MCF 10A (cell line): ENCODE measurements at regions not wholly inside any gene's neighbourhood (a gene's known extent, or its start where the extent isn't known, plus 50 kb on each side); places are given as distances from the start of the nearest gene placed in this dataset.
"Not testable (repeated sequence)": the region's sequence is repeated elsewhere in the genome, so short reads cannot be mapped to it uniquely, and the experiment has no call there.

ENCODE experiments used
- BruUV-seq: library from RNA; stranded (reverse); fragments of 400-500 nt; replicated peaks from 2 replicates; lab custom pipeline; 2021; lab: Mats Ljungman, UMichigan
- CTCF ChIA-PET: fragments of 300-600 bp; sonication (Branson Sonifier 250); formaldehyde crosslinking; extraction: SDS; loops from one replicate; lab custom pipeline; 2021; ENCODE audit warnings: antibody characterized with exemption, inconsistent platforms; lab: Yijun Ruan, JAX
- POLR2A ChIA-PET: fragments of 300-600, 350-650 bp; sonication (Branson Sonifier 250); formaldehyde crosslinking; extraction: SDS; loops from one replicate; lab custom pipeline; 2020; ENCODE audit warnings: antibody characterized with exemption, inconsistent platforms; lab: Yijun Ruan, JAX
- DNase-seq: peaks from one replicate; pipeline ENCODE4 v3.0.0-alpha.2; 2018; ENCODE audit not compliant: unreplicated experiment
- H3K27ac Mint-ChIP-seq: one replicate; pipeline ENCODE4 v1.8.0; 2022; ENCODE audit warnings: mild to moderate bottlenecking, low read depth, mixed read lengths; ENCODE audit not compliant: unreplicated experiment
- H3K27me3 Mint-ChIP-seq: one replicate; pipeline ENCODE4 v1.8.0; 2022; ENCODE audit warnings: mixed read lengths; ENCODE audit not compliant: insufficient read depth, unreplicated experiment
- H3K36me3 Mint-ChIP-seq: one replicate; pipeline ENCODE4 v1.8.0; 2022; ENCODE audit warnings: mild to moderate bottlenecking, moderate library complexity, mixed read lengths; ENCODE audit not compliant: insufficient read depth, unreplicated experiment
- H3K4me1 Mint-ChIP-seq: one replicate; pipeline ENCODE4 v1.8.0; 2022; ENCODE audit warnings: mixed read lengths; ENCODE audit not compliant: insufficient read depth, unreplicated experiment
- H3K4me3 Mint-ChIP-seq: one replicate; pipeline ENCODE4 v1.8.0; 2022; ENCODE audit warnings: mild to moderate bottlenecking, moderate library complexity, mixed read lengths; ENCODE audit not compliant: unreplicated experiment
- H3K9me3 Mint-ChIP-seq: one replicate; pipeline ENCODE4 v1.8.0; 2022; ENCODE audit warnings: mixed read lengths; ENCODE audit not compliant: unreplicated experiment
- intact Hi-C: fragments of 100-400 bp; cut with micrococcal nuclease; formaldehyde crosslinking; loops from 2 replicates; pipeline ENCODE4 v1.14.1; 2022
- TF ChIP-seq, protein P1 (sequence below): fragments of 200-600 bp; IDR thresholded peaks from one replicate; pipeline ENCODE4 v1.8.0; 2022; ENCODE audit warnings: antibody characterized with exemption, mild to moderate bottlenecking; ENCODE audit not compliant: unreplicated experiment

DNA sequence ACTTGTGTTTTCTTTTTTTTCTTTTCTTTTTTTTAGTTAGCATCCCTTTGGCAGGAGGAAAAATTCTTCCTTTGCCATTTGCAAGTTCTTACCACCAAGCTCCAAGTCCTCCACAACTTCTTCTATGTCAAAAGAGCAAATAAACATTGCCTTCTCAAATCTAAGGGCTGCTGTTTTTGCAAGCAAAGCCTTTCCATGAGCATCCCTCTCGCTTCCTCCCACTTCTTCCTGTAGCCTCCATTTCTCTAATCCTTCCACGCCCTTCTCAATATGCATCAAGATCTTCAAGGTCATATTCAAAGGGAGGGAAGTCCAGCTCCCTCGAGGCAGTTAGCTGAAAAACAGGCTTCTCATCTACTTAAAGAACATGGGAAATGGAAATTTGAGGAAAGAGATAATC is 147.1 kb downstream of the ADSS2 start:
- peak overlapping the region; percentile 45 for H3K4me3 Mint-ChIP-seq
- H3K27me3 Mint-ChIP-seq = no peaks in the 10 kb centered on the region
- TF ChIP-seq, protein P1, sequence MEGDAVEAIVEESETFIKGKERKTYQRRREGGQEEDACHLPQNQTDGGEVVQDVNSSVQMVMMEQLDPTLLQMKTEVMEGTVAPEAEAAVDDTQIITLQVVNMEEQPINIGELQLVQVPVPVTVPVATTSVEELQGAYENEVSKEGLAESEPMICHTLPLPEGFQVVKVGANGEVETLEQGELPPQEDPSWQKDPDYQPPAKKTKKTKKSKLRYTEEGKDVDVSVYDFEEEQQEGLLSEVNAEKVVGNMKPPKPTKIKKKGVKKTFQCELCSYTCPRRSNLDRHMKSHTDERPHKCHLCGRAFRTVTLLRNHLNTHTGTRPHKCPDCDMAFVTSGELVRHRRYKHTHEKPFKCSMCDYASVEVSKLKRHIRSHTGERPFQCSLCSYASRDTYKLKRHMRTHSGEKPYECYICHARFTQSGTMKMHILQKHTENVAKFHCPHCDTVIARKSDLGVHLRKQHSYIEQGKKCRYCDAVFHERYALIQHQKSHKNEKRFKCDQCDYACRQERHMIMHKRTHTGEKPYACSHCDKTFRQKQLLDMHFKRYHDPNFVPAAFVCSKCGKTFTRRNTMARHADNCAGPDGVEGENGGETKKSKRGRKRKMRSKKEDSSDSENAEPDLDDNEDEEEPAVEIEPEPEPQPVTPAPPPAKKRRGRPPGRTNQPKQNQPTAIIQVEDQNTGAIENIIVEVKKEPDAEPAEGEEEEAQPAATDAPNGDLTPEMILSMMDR = no peak
- DNase-seq = no peak
- BruUV-seq = no TSS peak
- intact Hi-C loops = loop anchor here (5.0 kb wide), 1 partner anchor 68 kb away; no protein-coding TSS in a partner anchor
- no peaks in the 10 kb centered on the region for H3K9me3 Mint-ChIP-seq
- H3K4me1 Mint-ChIP-seq = peaks cover 33% of the 10 kb centered on the region
- CTCF ChIA-PET = interaction anchor here (0.8 to 2.5 kb wide), 7 partner anchors 8 to 497 kb away, joined by 3 to 11 read pairs (median 4); no protein-coding TSS in a partner anchor
- H3K36me3 Mint-ChIP-seq = no peaks in the 10 kb centered on the region
- POLR2A ChIA-PET = interaction anchor here (0.7 to 2.7 kb wide), 11 partner anchors 15 to 312 kb away, joined by 3 to 34 read pairs (median 5); no protein-coding TSS in a partner anchor
- H3K27ac Mint-ChIP-seq = peak overlapping the region; percentile 11

DNA sequence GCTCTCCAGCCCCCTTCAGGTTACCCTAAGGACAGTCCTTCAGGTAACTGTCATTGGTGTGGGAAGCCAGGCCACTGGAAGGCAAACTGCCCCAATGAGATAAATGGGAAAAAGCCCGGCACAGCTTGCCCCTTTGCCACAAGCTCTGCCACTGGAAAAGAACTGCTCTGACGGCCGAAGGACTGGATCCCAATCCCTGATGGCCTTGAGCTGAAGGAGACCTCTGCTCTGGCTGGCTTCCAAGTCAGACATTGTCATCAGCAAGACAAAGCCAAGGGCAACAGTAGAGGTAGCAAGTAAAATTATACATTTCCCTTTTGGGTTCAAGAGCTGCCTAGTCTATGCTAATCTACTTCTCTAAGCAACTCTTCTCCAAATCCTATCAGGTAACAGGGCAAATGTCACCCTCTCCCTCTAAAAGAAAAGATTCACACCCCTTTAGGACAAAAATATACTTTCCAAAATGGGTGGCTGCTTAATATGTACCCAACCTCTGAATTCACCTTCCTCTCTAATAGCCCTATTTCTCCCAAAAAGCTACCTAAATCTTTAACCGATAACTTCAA is 145.8 kb downstream of the ADSS2 start:
- TF ChIP-seq, protein P1 = no peak
- Mint-ChIP-seq H3K4me3 (no peak overlapping the region), H3K36me3 (no peaks in the 10 kb centered on the region), H3K9me3 (peaks cover 1% of the 10 kb centered on the region), H3K4me1 (peaks cover 32% of the 10 kb centered on the region), H3K27ac (no peak overlapping the region), H3K27me3 (no peaks in the 10 kb centered on the region)
- no TSS peak for BruUV-seq
- intact Hi-C loops = no loop called here
- no peak for DNase-seq
- POLR2A ChIA-PET = interaction anchor here (1.5 kb wide), 1 partner anchor 16 kb away, joined by 6 read pairs; no protein-coding TSS in a partner anchor
- CTCF ChIA-PET = interaction anchor here (0.7 to 2.5 kb wide), 2 partner anchors 23 to 32 kb away, joined by 4 to 11 read pairs; no protein-coding TSS in a partner anchor

DNA sequence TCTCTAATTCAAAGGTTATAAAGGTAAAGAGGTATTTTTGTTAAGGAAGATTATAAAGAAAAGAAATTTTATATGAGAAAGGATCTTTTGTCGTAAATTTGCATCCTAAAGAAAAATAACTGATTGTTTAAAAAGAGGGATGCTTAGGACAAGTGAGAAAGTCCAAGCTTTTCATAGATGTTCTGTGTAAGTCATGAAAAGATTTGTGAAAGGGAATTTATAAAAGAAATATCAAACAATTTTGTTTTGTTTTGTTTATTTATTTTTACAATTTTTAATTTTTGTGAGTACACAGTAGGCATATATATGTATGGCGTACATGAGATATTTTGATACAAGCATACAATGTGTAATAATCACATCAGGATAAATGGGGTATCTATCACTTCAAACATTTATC is 145.2 kb downstream of the ADSS2 start:
- no TSS peak for BruUV-seq

DNA sequence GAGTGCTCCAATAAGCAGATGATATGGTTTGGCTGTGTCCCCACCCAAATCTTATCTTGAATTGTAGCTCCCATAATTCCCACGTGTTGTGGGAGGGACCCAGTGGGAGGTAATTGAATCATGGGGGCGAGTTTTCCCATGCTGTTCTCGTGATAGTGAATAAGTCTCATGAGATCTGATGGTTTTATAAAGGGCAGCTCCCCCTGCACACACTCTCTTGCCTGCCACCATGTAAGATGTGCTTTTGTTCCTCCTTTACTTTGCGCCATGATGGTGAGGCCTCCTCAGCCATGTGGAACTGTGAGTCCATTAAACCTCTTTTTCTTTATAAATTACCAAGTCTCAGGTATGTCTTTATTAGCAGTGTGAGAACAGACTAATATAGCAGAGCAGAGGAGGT is 142.5 kb downstream of the ADSS2 start:
- POLR2A ChIA-PET = interaction anchor here (0.8 to 1.8 kb wide), 3 partner anchors 10 to 16 kb away, joined by 3 to 8 read pairs (median 5); no protein-coding TSS in a partner anchor

More for the DNA sequence above, 145.2 kb downstream of the ADSS2 start:
- intact Hi-C loops = no loop called here
- Mint-ChIP-seq H3K27ac (no peak overlapping the region), H3K36me3 (no peaks in the 10 kb centered on the region), H3K4me3 (no peak overlapping the region), H3K9me3 (peaks cover 7% of the 10 kb centered on the region), H3K27me3 (no peaks in the 10 kb centered on the region), H3K4me1 (peaks cover 32% of the 10 kb centered on the region)
- DNase-seq = no peak
- TF ChIP-seq, protein P1 = no peak
- POLR2A ChIA-PET = interaction anchor here (1.5 kb wide), 1 partner anchor 16 kb away, joined by 6 read pairs; no protein-coding TSS in a partner anchor
- CTCF ChIA-PET = interaction anchor here (0.7 kb wide), 1 partner anchor 24 kb away, joined by 4 read pairs; no protein-coding TSS in a partner anchor

More for the DNA sequence above, 142.5 kb downstream of the ADSS2 start:
- H3K36me3 Mint-ChIP-seq, H3K4me1 Mint-ChIP-seq, H3K4me3 Mint-ChIP-seq, H3K9me3 Mint-ChIP-seq, H3K27ac Mint-ChIP-seq, BruUV-seq, DNase-seq, H3K27me3 Mint-ChIP-seq, intact Hi-C loops: not testable (repeated sequence)
- CTCF ChIA-PET = interaction anchor here (5.9 kb wide), 1 partner anchor 9 kb away, joined by 48 read pairs; no protein-coding TSS in a partner anchor
